Subcutaneous abdominal adipose tissue (tissue), 5 donors: ENCODE measurements at regions not wholly inside any gene's neighbourhood (a gene's known extent, or its start where the extent isn't known, plus 50 kb on each side); places are given as distances from the start of the nearest gene placed in this dataset.

Experiments used
- H3K27ac ChIP-seq: one replicate; pipeline ENCODE4 v1.7.0; 2013; ENCODE audit warnings: low read depth, mild to moderate bottlenecking, inconsistent platforms, low read length, moderate library complexity
- H3K27me3 ChIP-seq, 5 donors: one replicate each; pipeline ENCODE4 v1.7.0; 2013; ENCODE audit warnings: low read length in 5 of 5, inconsistent platforms in 1 of 5; ENCODE audit not compliant: control insufficient read depth in 5 of 5, insufficient read depth in 4 of 5
- H3K36me3 ChIP-seq, 5 donors: one replicate each; pipeline ENCODE4 v1.7.0; 2013; ENCODE audit warnings: low read length in 5 of 5; ENCODE audit not compliant: control insufficient read depth in 5 of 5, insufficient read depth in 5 of 5
- H3K4me1 ChIP-seq, 5 donors: one replicate each; pipeline ENCODE4 v1.7.0; 2013; ENCODE audit warnings: low read length in 5 of 5, mild to moderate bottlenecking in 3 of 5, moderate library complexity in 1 of 5; ENCODE audit not compliant: control insufficient read depth in 5 of 5, insufficient read depth in 5 of 5
- H3K4me3 ChIP-seq, 5 donors: one replicate each; pipeline ENCODE4 v1.7.0; 2013; ENCODE audit warnings: low read length in 5 of 5, low read depth in 1 of 5
- H3K9ac ChIP-seq, 5 donors: one replicate each; pipeline ENCODE4 v1.7.0; 2013; ENCODE audit warnings: low read length in 5 of 5, mild to moderate bottlenecking in 4 of 5, moderate library complexity in 3 of 5
- H3K9me3 ChIP-seq, 5 donors: one replicate each; pipeline ENCODE4 v1.7.0; 2013; ENCODE audit warnings: low read length in 5 of 5; ENCODE audit not compliant: control insufficient read depth in 5 of 5
- donor health status: healthy.
- donor health status: healthy.
- donor health status: healthy.
- donor health status: healthy.
- donor health status: healthy.

- Histone ChIP-seq H3K9me3 (peaks cover 0 to 6% (median 3%) of the 10 kb centered on the region in 5 donors), H3K4me1 (no peaks in the 10 kb centered on the region), H3K27ac (no peak overlapping the region), H3K36me3 (no peaks in the 10 kb centered on the region), H3K9ac (no peak overlapping the region), H3K27me3 (no peaks in the 10 kb centered on the region), H3K4me3 (no peak overlapping the region)
These were observed 174.0 kb upstream of the LDB2 start for GRCh38 chr4:17072483-17072882.

- Histone ChIP-seq H3K27me3 (no peaks in the 10 kb centered on the region), H3K4me3 (no peak overlapping the region), H3K36me3 (no peaks in the 10 kb centered on the region), H3K9ac (no peak overlapping the region), H3K27ac (no peak overlapping the region), H3K4me1 (peaks cover 3 to 8% (median 6%) of the 10 kb centered on the region in 5 donors), H3K9me3 (peaks cover 0 to 6% (median 3%) of the 10 kb centered on the region in 5 donors)
These were observed 170.4 kb upstream of the LDB2 start for GRCh38 chr4:17068891-17069290.

DNA sequence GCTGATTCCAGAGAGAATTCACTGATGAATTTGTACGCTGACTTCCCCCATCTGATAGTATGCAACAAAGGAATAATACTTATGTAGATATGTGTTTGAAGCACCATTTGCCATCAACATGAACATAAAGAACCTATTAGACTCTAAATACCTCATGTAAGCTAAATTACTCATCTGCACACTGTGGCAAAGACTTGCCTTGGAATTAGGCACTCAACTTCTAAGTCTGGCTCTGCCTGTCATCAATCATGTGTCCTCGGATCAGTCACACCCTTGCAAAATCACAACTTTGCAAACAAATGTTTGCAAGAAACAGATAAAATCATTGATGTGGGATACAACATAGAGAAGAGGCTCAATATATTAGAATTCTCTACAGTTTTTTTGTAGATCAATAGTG, 169.9 kb upstream of the LDB2 start:
- Histone ChIP-seq H3K9ac (no peak overlapping the region), H3K4me3 (no peak overlapping the region), H3K9me3 (peaks cover 0 to 6% (median 3%) of the 10 kb centered on the region in 5 donors), H3K27me3 (no peaks in the 10 kb centered on the region), H3K4me1 (peaks cover 3 to 12% (median 7%) of the 10 kb centered on the region in 5 donors), H3K27ac (no peak overlapping the region), H3K36me3 (no peaks in the 10 kb centered on the region)

DNA sequence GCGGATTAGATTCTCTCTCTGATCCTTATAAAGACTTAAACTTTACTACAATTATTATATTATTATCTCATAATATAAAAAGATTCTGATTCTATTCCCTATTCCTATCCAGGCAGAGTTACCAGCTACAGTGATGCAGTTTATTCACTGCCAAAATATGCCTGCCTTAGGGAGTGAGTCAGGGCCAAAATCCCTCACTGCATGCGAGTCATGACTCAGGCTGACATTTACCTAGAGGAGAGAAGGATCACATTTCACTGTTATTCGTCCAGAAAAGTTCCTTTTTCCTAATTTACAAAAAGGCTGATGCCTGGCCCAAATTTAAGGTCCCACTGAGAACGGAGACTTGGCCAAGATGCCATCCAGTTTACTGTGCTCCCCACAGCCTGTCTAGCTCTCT, 168.5 kb upstream of the LDB2 start:
- Histone ChIP-seq H3K27me3 (no peaks in the 10 kb centered on the region), H3K36me3 (no peaks in the 10 kb centered on the region), H3K27ac (no peak overlapping the region), H3K4me3 (no peak overlapping the region), H3K9ac (no peak overlapping the region), H3K4me1 (peaks cover 3 to 12% (median 7%) of the 10 kb centered on the region in 5 donors), H3K9me3 (peaks cover 0 to 6% (median 3%) of the 10 kb centered on the region in 5 donors)

DNA sequence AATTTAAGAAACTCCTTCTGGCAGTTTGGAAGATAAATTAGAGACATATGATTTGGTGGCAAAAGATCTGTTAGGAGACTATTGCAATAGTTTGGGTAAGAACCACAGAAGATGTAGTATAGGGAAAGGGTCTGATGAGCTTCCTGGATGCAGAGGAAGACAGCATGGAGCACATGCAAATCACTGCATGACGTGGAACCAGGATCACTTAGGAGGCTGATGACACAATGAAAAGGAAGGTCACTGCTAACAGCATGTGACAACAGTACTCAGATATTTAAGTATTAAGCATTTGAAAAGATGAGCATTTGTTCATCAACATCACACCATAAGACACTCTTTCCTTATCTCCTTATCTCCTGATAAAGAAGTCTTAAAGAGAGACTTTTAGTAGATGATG, 167.8 kb upstream of the LDB2 start:
- H3K27me3 ChIP-seq: no peaks in the 10 kb centered on the region
- H3K9ac ChIP-seq: no peak overlapping the region
- peaks cover 3 to 12% (median 7%) of the 10 kb centered on the region in 5 donors for H3K4me1 ChIP-seq
- no peak overlapping the region for H3K27ac ChIP-seq
- peaks cover 0 to 6% (median 3%) of the 10 kb centered on the region in 5 donors for H3K9me3 ChIP-seq
- no peaks in the 10 kb centered on the region for H3K36me3 ChIP-seq
- no peak overlapping the region for H3K4me3 ChIP-seq

- no peaks in the 10 kb centered on the region for H3K27me3 ChIP-seq
- no peak overlapping the region for H3K4me3 ChIP-seq
- H3K9me3 ChIP-seq: peaks cover 0 to 6% (median 3%) of the 10 kb centered on the region in 5 donors
- H3K36me3 ChIP-seq: no peaks in the 10 kb centered on the region
- no peak overlapping the region for H3K9ac ChIP-seq
- no peak overlapping the region for H3K27ac ChIP-seq
- peaks cover 3 to 12% (median 7%) of the 10 kb centered on the region in 5 donors for H3K4me1 ChIP-seq
These were observed 167.4 kb upstream of the LDB2 start for GRCh38 chr4:17065821-17066220.

- Histone ChIP-seq H3K36me3 (no peaks in the 10 kb centered on the region), H3K4me3 (no peak overlapping the region), H3K9ac (no peak overlapping the region), H3K27ac (no peak overlapping the region), H3K9me3 (peaks cover 0 to under 1% (median 0%) of the 10 kb centered on the region in 5 donors), H3K27me3 (no peaks in the 10 kb centered on the region), H3K4me1 (peaks cover 3 to 16% (median 14%) of the 10 kb centered on the region in 5 donors)
These were observed 166.5 kb upstream of the LDB2 start for GRCh38 chr4:17064959-17065358.

DNA sequence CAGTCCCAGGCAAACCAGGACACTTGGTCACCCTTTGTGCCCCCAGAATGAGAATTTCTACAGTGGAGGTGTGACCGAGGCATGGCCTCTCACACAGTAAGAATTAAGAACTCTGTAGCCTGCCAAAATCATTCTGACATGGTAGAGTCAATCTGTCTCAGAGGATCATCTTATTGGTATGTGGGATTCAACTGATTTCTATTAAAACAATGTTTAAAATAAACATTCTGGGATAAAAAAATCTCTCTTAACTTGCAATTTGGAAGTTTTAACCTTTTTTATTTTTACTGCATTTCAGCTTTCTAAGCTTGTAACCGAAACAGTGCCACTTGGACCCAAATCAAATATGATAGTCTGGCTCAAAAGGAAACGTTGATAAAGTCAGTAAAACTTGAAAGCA, 165.4 kb upstream of the LDB2 start:
- no peak overlapping the region for H3K4me3 ChIP-seq

GRCh38 chr4:17060230-17060629, 161.8 kb upstream of the LDB2 start:
- no peaks in the 10 kb centered on the region for H3K36me3 ChIP-seq
- no peak overlapping the region for H3K9ac ChIP-seq
- H3K4me3 ChIP-seq: no peak overlapping the region
- H3K9me3 ChIP-seq: no peaks in the 10 kb centered on the region
- peak overlapping the region; percentile 69 for H3K27ac ChIP-seq
- H3K4me1 ChIP-seq: peaks cover 3 to 37% (median 34%) of the 10 kb centered on the region in 5 donors
- H3K27me3 ChIP-seq: no peaks in the 10 kb centered on the region

More for the DNA sequence above, 165.4 kb upstream of the LDB2 start:
- Histone ChIP-seq H3K9ac (no peak overlapping the region), H3K4me1 (peaks cover 3 to 27% (median 24%) of the 10 kb centered on the region in 5 donors), H3K36me3 (no peaks in the 10 kb centered on the region), H3K9me3 (no peaks in the 10 kb centered on the region), H3K27me3 (no peaks in the 10 kb centered on the region), H3K27ac (no peak overlapping the region)

GRCh38 chr4:17058916-17059741, 160.7 kb upstream of the LDB2 start:
- no peaks in the 10 kb centered on the region for H3K27me3 ChIP-seq
- H3K4me3 ChIP-seq: peak overlapping the region in 2 of 5 donors; percentile 5 to 41
- no peak overlapping the region for H3K9ac ChIP-seq
- H3K27ac ChIP-seq: peak overlapping the region; percentile 69
- no peaks in the 10 kb centered on the region for H3K36me3 ChIP-seq
- no peaks in the 10 kb centered on the region for H3K9me3 ChIP-seq
- peaks cover 0 to 33% (median 29%) of the 10 kb centered on the region in 5 donors for H3K4me1 ChIP-seq
